Stomach smooth muscle (tissue), 2 donors: ENCODE measurements at regions not wholly inside any gene's neighbourhood (a gene's known extent, or its start where the extent isn't known, plus 50 kb on each side); places are given as distances from the start of the nearest gene placed in this dataset.

Experiments used
- H3K27ac ChIP-seq: one replicate; pipeline ENCODE4 v1.7.0; 2013; ENCODE audit warnings: mild to moderate bottlenecking, low read length, inconsistent platforms
- H3K27me3 ChIP-seq, 2 donors: one replicate each; pipeline ENCODE4 v1.7.0; 2013; ENCODE audit warnings: low read length in 2 of 2; ENCODE audit not compliant: insufficient read depth in 2 of 2, control insufficient read depth in 1 of 2
- H3K36me3 ChIP-seq, 2 donors: one replicate each; pipeline ENCODE4 v1.7.0; 2013; ENCODE audit warnings: low read length in 2 of 2; ENCODE audit not compliant: control insufficient read depth in 2 of 2, insufficient read depth in 2 of 2
- H3K4me1 ChIP-seq: one replicate; pipeline ENCODE4 v1.7.0; 2013; ENCODE audit warnings: low read length; ENCODE audit not compliant: control insufficient read depth, insufficient read depth
- H3K4me3 ChIP-seq, 2 donors: one replicate each; pipeline ENCODE4 v1.7.0; 2013; ENCODE audit warnings: low read length in 2 of 2
- H3K9ac ChIP-seq, 2 donors: one replicate each; pipeline ENCODE4 v1.7.0; 2013; ENCODE audit warnings: low read length in 2 of 2, mild to moderate bottlenecking in 1 of 2
- H3K9me3 ChIP-seq, 2 donors: one replicate each; pipeline ENCODE4 v1.7.0; 2013; ENCODE audit warnings: low read length in 2 of 2; ENCODE audit not compliant: control insufficient read depth in 2 of 2
- donor health status: healthy.
- donor health status: Pancreatic carcinoma.

- H3K36me3 ChIP-seq = no peaks in the 10 kb centered on the region
- H3K9me3 ChIP-seq = peaks cover 0 to 2% of the 10 kb centered on the region in 2 donors
- no peak overlapping the region for H3K4me3 ChIP-seq
- H3K27ac ChIP-seq = no peak overlapping the region
- no peaks in the 10 kb centered on the region for H3K27me3 ChIP-seq
- no peaks in the 10 kb centered on the region for H3K4me1 ChIP-seq
- no peak overlapping the region for H3K9ac ChIP-seq
These were observed 930.5 kb downstream of the ADGRL3 start for GRCh38 chr4:62130637-62131036.

- no peak overlapping the region for H3K27ac ChIP-seq
- no peaks in the 10 kb centered on the region for H3K36me3 ChIP-seq
- H3K9me3 ChIP-seq = peaks cover 0 to 2% of the 10 kb centered on the region in 2 donors
- no peak overlapping the region for H3K9ac ChIP-seq
- H3K4me1 ChIP-seq = no peaks in the 10 kb centered on the region
- H3K27me3 ChIP-seq = no peaks in the 10 kb centered on the region
- no peak overlapping the region for H3K4me3 ChIP-seq
These were observed 930.1 kb downstream of the ADGRL3 start for GRCh38 chr4:62130230-62130629.
